Stomach (tissue), 8 donors: ENCODE measurements at regions not wholly inside any gene's neighbourhood (a gene's known extent, or its start where the extent isn't known, plus 50 kb on each side); places are given as distances from the start of the nearest gene placed in this dataset.

Experiments used
- DNase-seq, 2 donors: peaks; one replicate each; pipeline versions ENCODE4 v3.0.0 to v3.0.0-alpha.2; 2013 to 2019
- H3K27ac ChIP-seq, 5 donors: fragments of 200-600 bp in 4 of 5; sonication (generic) in 4 of 5; one replicate each; pipeline ENCODE4 v1.5.1; 2013 to 2019; ENCODE audit warnings: mild to moderate bottlenecking in 1 of 5, moderate library complexity in 1 of 5
- H3K27me3 ChIP-seq, 3 donors: fragments of 200-600 bp; sonication (generic); one replicate each; pipeline ENCODE4 v1.5.1; 2017 to 2019; ENCODE audit warnings: mixed run types in 1 of 3
- H3K36me3 ChIP-seq, 4 donors: fragments of 200-600 bp; sonication (generic); 1 replicate in 3 of 4; 2 replicates in 1 of 4; pipeline ENCODE4 v1.5.1; 2016 to 2019
- H3K4me1 ChIP-seq, 4 donors: fragments of 200-600 bp; sonication (generic); one replicate each; pipeline ENCODE4 v1.5.1; 2016 to 2019
- H3K4me3 ChIP-seq, 4 donors: fragments of 200-600 bp; sonication (generic) in 3 of 4; one replicate each; pipeline ENCODE4 v1.5.1; 2016 to 2019; ENCODE audit warnings: mild to moderate bottlenecking in 1 of 4
- H3K9me3 ChIP-seq, 4 donors: fragments of 200-600 bp; sonication (generic); one replicate each; pipeline ENCODE4 v1.5.1; 2016 to 2019
- CTCF ChIP-seq, 7 experiments: fragments of 450-650 bp in 4 of 7; fragments of 200-600 bp in 3 of 7; sonication (generic) in 3 of 7; IDR thresholded peaks; one replicate each; pipeline ENCODE4 v1.5.1; 2016 to 2019; ENCODE audit warnings: antibody characterized with exemption in 7 of 7, control low read depth in 2 of 7, mild to moderate bottlenecking in 1 of 7
- EP300 ChIP-seq: sonication (generic); formaldehyde crosslinking; IDR thresholded peaks from one replicate; pipeline ENCODE4 v1.6.1; 2017; ENCODE audit warnings: antibody characterized with exemption
- POLR2A ChIP-seq, 4 donors: fragments of 450-650 bp; IDR thresholded peaks; one replicate each; pipeline ENCODE4 v1.6.1; 2016; ENCODE audit warnings: antibody characterized with exemption in 4 of 4, control low read depth in 2 of 4, mild to moderate bottlenecking in 1 of 4, moderate library complexity in 1 of 4
- POLR2AphosphoS5 ChIP-seq, 3 donors: sonication (generic); formaldehyde crosslinking; IDR thresholded peaks; one replicate each; pipeline ENCODE4 v1.6.1; 2016; ENCODE audit warnings: antibody characterized with exemption in 3 of 3
- WGBS, 5 donors: extraction: QIAGEN DNeasy Blood & Tissue Kit in 3 of 5; methylation state at CpG; one replicate each; pipeline versions ENCODE4 v1.1.5 to v1.1.7; 2013 to 2018; 5-methylcytosine and 5-hydroxymethylcytosine counted together
- intact Hi-C: fragments of 100-400 bp; cut with DNase I; formaldehyde crosslinking; loops from one replicate; pipeline ENCODE4 v1.15.1; 2023; ENCODE audit warnings: low total_unique reads
- donor health status: healthy with polysubstance abuse.
- donor health status: Bipolar disorder and iron deficiency.
- donor health status: healthy.

GRCh38 chr4:165548702-165549101 lies 169.9 kb downstream of the CPE start:
- no peaks in the 10 kb centered on the region for H3K36me3 ChIP-seq
- H3K9me3 ChIP-seq, result no peaks in the 10 kb centered on the region
- 77 to 89% (median 88%) methylated on average over 2 of the region's 2 CpGs for WGBS, 5 donors
- intact Hi-C loops, result no loop called here
- no peak for DNase-seq
- no peak for TF ChIP-seq EP300
- no peak for TF ChIP-seq CTCF (IDR thresholded peaks at IDR 0.05)
- TF ChIP-seq POLR2AphosphoS5 (IDR thresholded peaks at IDR 0.05), result no peak
- TF ChIP-seq POLR2A (IDR thresholded peaks at IDR 0.05), result no peak
- no peaks in the 10 kb centered on the region for H3K27me3 ChIP-seq
- H3K4me3 ChIP-seq, result no peak overlapping the region
- no peak overlapping the region for H3K27ac ChIP-seq
- no peaks in the 10 kb centered on the region for H3K4me1 ChIP-seq

GRCh38 chr4:165553221-165553810 lies 174.5 kb downstream of the CPE start:
- H3K27ac ChIP-seq, result no peak overlapping the region
- H3K4me1 ChIP-seq, result no peaks in the 10 kb centered on the region
- DNase-seq, result peak in 1 of 2 donors; percentile 44
- H3K27me3 ChIP-seq, result no peaks in the 10 kb centered on the region
- H3K9me3 ChIP-seq, result no peaks in the 10 kb centered on the region
- intact Hi-C loops, result no loop called here
- TF ChIP-seq POLR2AphosphoS5 (IDR thresholded peaks at IDR 0.05) (no peak), POLR2A (IDR thresholded peaks at IDR 0.05) (no peak), EP300 (no peak), CTCF (IDR thresholded peaks at IDR 0.05) (no peak)
- H3K36me3 ChIP-seq, result no peaks in the 10 kb centered on the region
- WGBS, 5 donors, result 85 to 92% (median 88%) methylated on average over 2 of the region's 2 CpGs
- H3K4me3 ChIP-seq, result no peak overlapping the region

GRCh38 chr4:165555302-165555701 lies 176.5 kb downstream of the CPE start:
- H3K36me3 ChIP-seq, result no peaks in the 10 kb centered on the region
- no peaks in the 10 kb centered on the region for H3K4me1 ChIP-seq
- DNase-seq, result no peak
- peaks cover 0 to 2% (median 0%) of the 10 kb centered on the region in 4 donors for H3K9me3 ChIP-seq
- no peak overlapping the region for H3K27ac ChIP-seq
- no peaks in the 10 kb centered on the region for H3K27me3 ChIP-seq
- intact Hi-C loops, result no loop called here
- no peak overlapping the region for H3K4me3 ChIP-seq
- WGBS, 5 donors, result 61 to 73% (median 67%) methylated on average over 5 of the region's 5 CpGs
- TF ChIP-seq POLR2AphosphoS5 (IDR thresholded peaks at IDR 0.05) (no peak), CTCF (IDR thresholded peaks at IDR 0.05) (no peak), EP300 (no peak), POLR2A (IDR thresholded peaks at IDR 0.05) (no peak)

- peaks cover 0 to 12% (median 5%) of the 10 kb centered on the region in 4 donors for H3K9me3 ChIP-seq
- intact Hi-C loops, result no loop called here
These were observed 177.6 kb downstream of the CPE start for GRCh38 chr4:165556383-165556782.

More at GRCh38 chr4:165556383-165556782, 177.6 kb downstream of the CPE start:
- H3K27me3 ChIP-seq, result no peaks in the 10 kb centered on the region
- no peak overlapping the region for H3K27ac ChIP-seq
- no peaks in the 10 kb centered on the region for H3K4me1 ChIP-seq
- no peak for DNase-seq
- H3K36me3 ChIP-seq, result no peaks in the 10 kb centered on the region
- H3K4me3 ChIP-seq, result no peak overlapping the region
- WGBS, 5 donors, result 56 to 88% (median 72%) methylated on average over 1 of the region's 1 CpG
- TF ChIP-seq CTCF (IDR thresholded peaks at IDR 0.05), result no peak
- TF ChIP-seq POLR2AphosphoS5 (IDR thresholded peaks at IDR 0.05), result no peak
- TF ChIP-seq EP300, result no peak
- TF ChIP-seq POLR2A (IDR thresholded peaks at IDR 0.05), result no peak
